ENCODE measurements at regions not wholly inside any gene's neighbourhood (a gene's known extent, or its start where the extent isn't known, plus 50 kb on each side); places are given as distances from the start of the nearest gene placed in this dataset.

DNA sequence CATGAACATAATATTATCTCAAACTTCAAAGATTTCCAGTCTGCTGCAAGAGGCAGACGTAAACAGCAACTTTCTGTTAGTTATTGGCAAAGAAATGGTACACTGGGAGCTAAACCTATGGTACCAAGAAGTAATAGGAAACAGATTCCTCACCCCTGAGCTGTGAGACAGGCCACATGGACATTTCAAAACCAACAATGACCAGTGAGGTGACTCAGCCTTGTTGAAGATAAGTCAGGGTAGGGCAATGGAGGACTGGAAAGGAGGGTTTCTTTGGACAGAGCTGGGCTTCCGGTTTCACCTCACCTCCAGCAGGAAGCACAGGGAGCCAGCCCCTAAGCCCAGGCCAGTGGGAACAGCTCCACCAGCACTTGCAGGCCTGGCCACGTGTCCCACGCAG lies 1320.5 kb downstream of the AACS start:
- H3K4me1 ChIP-seq (ENCODE audit: insufficient read depth, low read length, severe bottlenecking) = peaks cover 22% of the 10 kb centered on the region
- H3K27ac ChIP-seq (ENCODE audit: low read depth, low read length, poor library complexity, severe bottlenecking) = no peak overlapping the region
- H4K20me1 ChIP-seq (ENCODE audit: insufficient read depth, low read length) = no peaks in the 10 kb centered on the region
- no peaks in the 10 kb centered on the region for H3K79me2 ChIP-seq (ENCODE audit: insufficient read depth, low read length)
- no peaks in the 10 kb centered on the region for H3K9me3 ChIP-seq (ENCODE audit: low read length)
- no peak for TF ChIP-seq EZH2 (IDR thresholded peaks at IDR 0.05; ENCODE audit: borderline replicate concordance, low read length)
- TF ChIP-seq, protein P1, sequence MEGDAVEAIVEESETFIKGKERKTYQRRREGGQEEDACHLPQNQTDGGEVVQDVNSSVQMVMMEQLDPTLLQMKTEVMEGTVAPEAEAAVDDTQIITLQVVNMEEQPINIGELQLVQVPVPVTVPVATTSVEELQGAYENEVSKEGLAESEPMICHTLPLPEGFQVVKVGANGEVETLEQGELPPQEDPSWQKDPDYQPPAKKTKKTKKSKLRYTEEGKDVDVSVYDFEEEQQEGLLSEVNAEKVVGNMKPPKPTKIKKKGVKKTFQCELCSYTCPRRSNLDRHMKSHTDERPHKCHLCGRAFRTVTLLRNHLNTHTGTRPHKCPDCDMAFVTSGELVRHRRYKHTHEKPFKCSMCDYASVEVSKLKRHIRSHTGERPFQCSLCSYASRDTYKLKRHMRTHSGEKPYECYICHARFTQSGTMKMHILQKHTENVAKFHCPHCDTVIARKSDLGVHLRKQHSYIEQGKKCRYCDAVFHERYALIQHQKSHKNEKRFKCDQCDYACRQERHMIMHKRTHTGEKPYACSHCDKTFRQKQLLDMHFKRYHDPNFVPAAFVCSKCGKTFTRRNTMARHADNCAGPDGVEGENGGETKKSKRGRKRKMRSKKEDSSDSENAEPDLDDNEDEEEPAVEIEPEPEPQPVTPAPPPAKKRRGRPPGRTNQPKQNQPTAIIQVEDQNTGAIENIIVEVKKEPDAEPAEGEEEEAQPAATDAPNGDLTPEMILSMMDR (IDR thresholded peaks at IDR 0.05; ENCODE audit: low read length) = no peak
- no peaks in the 10 kb centered on the region for H3K36me3 ChIP-seq (ENCODE audit: insufficient read depth, low read length)
- H3K9me2 ChIP-seq (ENCODE audit: low read depth, low read length) = no peaks in the 10 kb centered on the region
- no peak overlapping the region for H3K9ac ChIP-seq (ENCODE audit: low read length)
- no peak overlapping the region for H3K4me3 ChIP-seq (ENCODE audit: low read depth, low read length, poor library complexity, severe bottlenecking)
- H2AFZ ChIP-seq (ENCODE audit: low read length) = no peak overlapping the region
- no peaks in the 10 kb centered on the region for H3K27me3 ChIP-seq (ENCODE audit: insufficient read depth, low read length)
- no peak overlapping the region for H3K4me2 ChIP-seq (ENCODE audit: low read length)
- no peaks in the 10 kb centered on the region for H3F3A ChIP-seq (ENCODE audit: insufficient read depth, low read length)

DNA sequence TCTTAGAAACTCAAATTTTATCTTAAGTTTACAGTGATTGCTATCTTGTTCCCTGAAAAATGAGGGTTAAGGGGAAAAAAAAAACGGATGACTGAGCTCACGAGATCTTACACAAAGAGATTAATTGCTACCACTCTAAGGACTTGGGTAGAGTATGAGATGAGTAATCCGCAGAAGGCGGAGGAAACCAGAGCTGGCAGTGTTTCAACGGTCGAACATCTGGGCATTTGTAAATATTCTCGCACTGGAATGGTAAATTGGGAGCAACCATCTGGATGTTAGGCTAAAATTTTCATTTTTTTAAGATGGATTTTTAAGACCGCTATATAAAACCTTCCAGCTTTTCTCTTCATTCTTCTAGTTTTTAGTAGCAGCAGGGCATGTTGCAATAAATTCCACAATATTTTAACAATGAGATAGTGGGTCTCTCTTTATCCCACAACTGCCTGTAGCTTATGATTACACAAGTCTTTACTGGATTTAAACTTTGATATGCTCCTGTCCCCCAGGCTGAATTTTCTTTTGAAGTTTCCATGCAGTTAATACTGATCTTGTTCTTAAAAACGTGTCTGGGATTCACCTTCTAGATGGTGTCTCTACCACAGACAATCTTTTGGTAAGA lies 1324.1 kb downstream of the AACS start:
- Histone ChIP-seq H3K4me1 (ENCODE audit: insufficient read depth, low read length, severe bottlenecking) (peaks cover 34% of the 10 kb centered on the region), H3K9ac (ENCODE audit: low read length) (no peak overlapping the region), H3K9me2 (ENCODE audit: low read depth, low read length) (no peaks in the 10 kb centered on the region), H3F3A (ENCODE audit: insufficient read depth, low read length) (no peaks in the 10 kb centered on the region), H4K20me1 (ENCODE audit: insufficient read depth, low read length) (no peaks in the 10 kb centered on the region), H3K79me2 (ENCODE audit: insufficient read depth, low read length) (no peaks in the 10 kb centered on the region), H3K27ac (ENCODE audit: low read depth, low read length, poor library complexity, severe bottlenecking) (no peak overlapping the region), H2AFZ (ENCODE audit: low read length) (no peak overlapping the region), H3K27me3 (ENCODE audit: insufficient read depth, low read length) (no peaks in the 10 kb centered on the region), H3K9me3 (ENCODE audit: low read length) (no peaks in the 10 kb centered on the region), H3K36me3 (ENCODE audit: insufficient read depth, low read length) (no peaks in the 10 kb centered on the region), H3K4me2 (ENCODE audit: low read length) (no peak overlapping the region), H3K4me3 (ENCODE audit: low read depth, low read length, poor library complexity, severe bottlenecking) (no peak overlapping the region)
- TF ChIP-seq, protein P1 (IDR thresholded peaks at IDR 0.05; ENCODE audit: low read length) = no peak
- TF ChIP-seq EZH2 (IDR thresholded peaks at IDR 0.05; ENCODE audit: borderline replicate concordance, low read length) = no peak

DNA sequence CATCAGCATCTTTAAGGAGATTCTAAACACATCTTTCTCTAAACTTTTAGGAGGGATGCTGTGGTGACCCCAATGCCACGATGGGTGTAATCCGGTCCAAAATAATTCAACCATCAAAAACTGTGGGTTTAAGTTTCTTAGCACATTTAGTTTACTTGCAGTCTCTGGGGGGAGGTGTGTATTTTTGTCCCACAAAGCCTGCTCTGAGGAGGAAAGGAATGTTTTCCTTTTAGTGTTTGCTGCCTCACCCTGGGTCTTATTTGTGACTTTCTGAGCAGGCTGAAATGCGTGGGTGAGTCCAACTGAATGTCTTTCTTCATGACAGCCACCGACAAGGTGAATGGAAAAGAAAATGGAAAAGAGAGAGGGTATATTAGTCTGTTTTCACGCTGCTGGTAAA lies 1324.7 kb downstream of the AACS start:
- Histone ChIP-seq H3K79me2 (ENCODE audit: insufficient read depth, low read length) (no peaks in the 10 kb centered on the region), H3K9me2 (ENCODE audit: low read depth, low read length) (no peaks in the 10 kb centered on the region), H3K4me2 (ENCODE audit: low read length) (no peak overlapping the region), H3K27me3 (ENCODE audit: insufficient read depth, low read length) (no peaks in the 10 kb centered on the region), H2AFZ (ENCODE audit: low read length) (no peak overlapping the region), H3F3A (ENCODE audit: insufficient read depth, low read length) (no peaks in the 10 kb centered on the region), H3K36me3 (ENCODE audit: insufficient read depth, low read length) (no peaks in the 10 kb centered on the region), H3K9me3 (ENCODE audit: low read length) (no peaks in the 10 kb centered on the region), H4K20me1 (ENCODE audit: insufficient read depth, low read length) (no peaks in the 10 kb centered on the region), H3K9ac (ENCODE audit: low read length) (no peak overlapping the region), H3K27ac (ENCODE audit: low read depth, low read length, poor library complexity, severe bottlenecking) (no peak overlapping the region), H3K4me3 (ENCODE audit: low read depth, low read length, poor library complexity, severe bottlenecking) (no peak overlapping the region), H3K4me1 (ENCODE audit: insufficient read depth, low read length, severe bottlenecking) (peaks cover 31% of the 10 kb centered on the region)
- no peak for TF ChIP-seq EZH2 (IDR thresholded peaks at IDR 0.05; ENCODE audit: borderline replicate concordance, low read length)
- TF ChIP-seq, protein P1 (IDR thresholded peaks at IDR 0.05; ENCODE audit: low read length) = no peak
